ENCODE measurements at regions not wholly inside any gene's neighbourhood (a gene's known extent, or its start where the extent isn't known, plus 50 kb on each side); places are given as distances from the start of the nearest gene placed in this dataset.
"Not testable (repeated sequence)": the region's sequence is repeated elsewhere in the genome, so short reads cannot be mapped to it uniquely, and the experiment has no call there.

DNA sequence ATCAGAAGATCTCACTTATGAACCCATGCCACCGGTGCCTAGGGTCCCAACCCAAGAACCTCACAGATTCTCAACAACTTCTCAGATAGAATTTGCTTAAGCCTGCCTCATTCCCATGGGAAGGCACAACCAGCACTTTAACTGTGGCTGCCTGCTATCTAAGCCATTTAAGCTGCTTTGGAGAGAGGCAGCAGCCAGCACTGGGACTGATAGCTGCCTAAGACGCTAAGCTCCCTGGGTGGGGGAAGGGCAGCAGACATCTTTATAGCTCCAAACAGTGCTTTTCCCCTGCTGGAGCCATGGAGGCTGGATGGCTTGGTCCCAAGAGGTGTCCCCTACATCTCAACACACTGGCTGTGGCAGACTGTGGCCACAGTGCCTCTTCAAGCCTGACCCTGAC, 1268.6 kb downstream of the FAM133A start:
- no peak for DNase-seq (ENCODE audit: low read depth in 2 of 2)
- H3K4me3 ChIP-seq (replicated peaks in 1 of 2; ENCODE audit: low read depth in 2 of 2, low read length in 2 of 2) = no peak overlapping the region
- TF ChIP-seq, protein P1, sequence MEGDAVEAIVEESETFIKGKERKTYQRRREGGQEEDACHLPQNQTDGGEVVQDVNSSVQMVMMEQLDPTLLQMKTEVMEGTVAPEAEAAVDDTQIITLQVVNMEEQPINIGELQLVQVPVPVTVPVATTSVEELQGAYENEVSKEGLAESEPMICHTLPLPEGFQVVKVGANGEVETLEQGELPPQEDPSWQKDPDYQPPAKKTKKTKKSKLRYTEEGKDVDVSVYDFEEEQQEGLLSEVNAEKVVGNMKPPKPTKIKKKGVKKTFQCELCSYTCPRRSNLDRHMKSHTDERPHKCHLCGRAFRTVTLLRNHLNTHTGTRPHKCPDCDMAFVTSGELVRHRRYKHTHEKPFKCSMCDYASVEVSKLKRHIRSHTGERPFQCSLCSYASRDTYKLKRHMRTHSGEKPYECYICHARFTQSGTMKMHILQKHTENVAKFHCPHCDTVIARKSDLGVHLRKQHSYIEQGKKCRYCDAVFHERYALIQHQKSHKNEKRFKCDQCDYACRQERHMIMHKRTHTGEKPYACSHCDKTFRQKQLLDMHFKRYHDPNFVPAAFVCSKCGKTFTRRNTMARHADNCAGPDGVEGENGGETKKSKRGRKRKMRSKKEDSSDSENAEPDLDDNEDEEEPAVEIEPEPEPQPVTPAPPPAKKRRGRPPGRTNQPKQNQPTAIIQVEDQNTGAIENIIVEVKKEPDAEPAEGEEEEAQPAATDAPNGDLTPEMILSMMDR (IDR thresholded peaks at IDR 0.05; ENCODE audit: low read depth, low read length) = no peak

GRCh38 chrX:94946137-94946536, 1272.1 kb downstream of the FAM133A start:
- DNase-seq (ENCODE audit: low read depth in 2 of 2); H3K4me3 ChIP-seq (replicated peaks in 1 of 2; ENCODE audit: low read depth in 2 of 2, low read length in 2 of 2): not testable (repeated sequence)

- DNase-seq (ENCODE audit: low read depth in 2 of 2) = no peak
- no peak overlapping the region for H3K4me3 ChIP-seq (replicated peaks in 1 of 2; ENCODE audit: low read depth in 2 of 2, low read length in 2 of 2)
- TF ChIP-seq, protein P1 (IDR thresholded peaks at IDR 0.05; ENCODE audit: low read depth, low read length) = no peak
Observed at GRCh38 chrX:94961730-94962129, 1287.7 kb downstream of the FAM133A start.

DNA sequence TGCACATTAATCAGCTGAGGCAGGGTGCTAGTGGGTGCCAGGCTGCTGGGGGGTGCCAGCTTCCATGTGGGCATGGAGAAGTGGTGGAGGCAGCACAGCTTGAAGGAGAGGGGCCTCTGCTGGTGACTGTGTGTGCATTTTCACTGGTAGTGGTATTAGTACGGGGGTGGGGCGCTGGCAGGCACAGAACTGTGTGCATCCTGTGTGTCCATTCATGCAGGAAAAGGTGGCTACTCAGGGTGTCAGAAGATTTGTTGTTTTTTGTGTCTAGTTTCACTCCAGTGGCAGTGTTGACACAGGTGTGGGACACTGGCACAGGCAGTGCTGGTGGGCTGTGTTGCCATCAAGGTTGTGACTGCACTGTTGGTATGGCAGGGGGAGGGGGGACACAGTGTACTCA, 1303.6 kb downstream of the FAM133A start:
- no peak for DNase-seq (ENCODE audit: low read depth in 2 of 2)
- TF ChIP-seq, protein P1 (IDR thresholded peaks at IDR 0.05; ENCODE audit: low read depth, low read length) = no peak
- no peak overlapping the region for H3K4me3 ChIP-seq (replicated peaks in 1 of 2; ENCODE audit: low read depth in 2 of 2, low read length in 2 of 2)

GRCh38 chrX:94977986-94978385, 1304.0 kb downstream of the FAM133A start:
- H3K4me3 ChIP-seq (replicated peaks in 1 of 2; ENCODE audit: low read depth in 2 of 2, low read length in 2 of 2) = no peak overlapping the region
- TF ChIP-seq, protein P1 (IDR thresholded peaks at IDR 0.05; ENCODE audit: low read depth, low read length) = no peak
- DNase-seq (ENCODE audit: low read depth in 2 of 2) = no peak

All from cardiac fibroblast (primary cell).